NB4 (cell line): ENCODE measurements at regions not wholly inside any gene's neighbourhood (a gene's known extent, or its start where the extent isn't known, plus 50 kb on each side); places are given as distances from the start of the nearest gene placed in this dataset.
"Not testable (repeated sequence)": the region's sequence is repeated elsewhere in the genome, so short reads cannot be mapped to it uniquely, and the experiment has no call there.

ENCODE experiments used
- DNase-seq: peaks from one replicate; pipeline ENCODE4 v3.0.0; 2010; ENCODE audit warnings: low read depth
- H3K4me3 ChIP-seq: one replicate; pipeline ENCODE4 v1.5.1; 2011; ENCODE audit warnings: mild to moderate bottlenecking, low read depth, low read length, moderate library complexity
- CTCF ChIP-seq: IDR thresholded peaks from one replicate; pipeline ENCODE4 v1.5.1; 2012; ENCODE audit warnings: low read depth, low read length
- MAX ChIP-seq: IDR thresholded peaks from 2 replicates; pipeline ENCODE4 v1.6.1; 2011; ENCODE audit warnings: low read depth, low read length
- MYC ChIP-seq: IDR thresholded peaks from 2 replicates; pipeline ENCODE4 v1.6.1; 2011; ENCODE audit warnings: low read depth, low read length
- POLR2A ChIP-seq: IDR thresholded peaks from 2 replicates; pipeline ENCODE4 v1.6.1; 2011; ENCODE audit warnings: mild to moderate bottlenecking; ENCODE audit not compliant: insufficient read length; ENCODE audit errors: extremely low read depth

GRCh38 chr12:59486827-59487226 is 109.0 kb upstream of the SLC16A7 start:
- no peak for DNase-seq
- H3K4me3 ChIP-seq = no peak overlapping the region
- TF ChIP-seq CTCF = no peak
- TF ChIP-seq MYC = no peak
- no peak for TF ChIP-seq POLR2A
- no peak for TF ChIP-seq MAX

- H3K4me3 ChIP-seq = no peak overlapping the region
- TF ChIP-seq MYC (no peak), CTCF (no peak), MAX (no peak), POLR2A (no peak)
- DNase-seq = no peak
Measured at GRCh38 chr12:59484575-59484974, 111.3 kb upstream of the SLC16A7 start.

GRCh38 chr12:59474236-59474635 is 121.6 kb upstream of the SLC16A7 start:
- not testable (repeated sequence) for H3K4me3 ChIP-seq, DNase-seq

GRCh38 chr12:59472273-59472672 is 123.6 kb upstream of the SLC16A7 start:
- TF ChIP-seq MAX (no peak), MYC (no peak), CTCF (no peak), POLR2A (no peak)
- no peak overlapping the region for H3K4me3 ChIP-seq
- DNase-seq = peak; percentile 38

GRCh38 chr12:59459966-59460660 is 135.7 kb upstream of the SLC16A7 start:
- no peak for TF ChIP-seq MAX
- TF ChIP-seq MYC = no peak
- no peak for TF ChIP-seq CTCF
- no peak for TF ChIP-seq POLR2A
- no peak for DNase-seq
- no peak overlapping the region for H3K4me3 ChIP-seq

- DNase-seq = no peak
Measured at GRCh38 chr12:59453475-59453874, 142.4 kb upstream of the SLC16A7 start.

More at GRCh38 chr12:59453475-59453874, 142.4 kb upstream of the SLC16A7 start:
- H3K4me3 ChIP-seq = no peak overlapping the region
- no peak for TF ChIP-seq CTCF
- TF ChIP-seq MAX = no peak
- TF ChIP-seq POLR2A = no peak
- TF ChIP-seq MYC = no peak
